NT2/D1 (cell line): ENCODE measurements at regions not wholly inside any gene's neighbourhood (a gene's known extent, or its start where the extent isn't known, plus 50 kb on each side); places are given as distances from the start of the nearest gene placed in this dataset.

ENCODE experiments used
- YY1 ChIP-seq: IDR thresholded peaks from 2 replicates; pipeline ENCODE4 v1.6.1; 2011; ENCODE audit not compliant: insufficient read length, insufficient read depth
- ZNF274 ChIP-seq: IDR thresholded peaks from 2 replicates; pipeline ENCODE4 v1.6.1; 2011; ENCODE audit warnings: mild to moderate bottlenecking, low read depth, low read length

DNA sequence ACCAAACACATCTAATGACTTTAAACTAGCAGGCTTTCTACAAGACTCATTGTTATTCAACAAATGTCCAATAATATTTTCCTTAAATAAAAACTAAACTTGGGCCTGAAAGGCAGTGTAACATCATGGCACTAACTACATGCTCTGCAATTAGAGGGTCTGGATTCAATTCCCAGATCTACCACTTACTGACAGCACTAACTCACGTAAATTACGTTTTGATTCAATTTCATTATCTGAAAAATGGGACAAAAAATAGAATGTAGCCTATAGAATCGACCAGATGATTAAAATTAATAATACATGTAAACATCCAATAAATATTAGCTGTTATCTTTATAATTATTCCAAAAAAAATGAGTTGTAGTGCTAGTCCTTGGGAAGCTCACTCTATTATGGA lies 98.0 kb upstream of the DDX18 start:
- no peak for TF ChIP-seq YY1
- no peak for TF ChIP-seq ZNF274
